HUES64 (cell line): ENCODE measurements at regions not wholly inside any gene's neighbourhood (a gene's known extent, or its start where the extent isn't known, plus 50 kb on each side); places are given as distances from the start of the nearest gene placed in this dataset.

Experiments used
- H3K27ac ChIP-seq: 2 replicates; pipeline ENCODE4 v1.7.0; 2013; ENCODE audit warnings: low read depth, low read length, inconsistent platforms
- H3K27me3 ChIP-seq: 2 replicates; pipeline ENCODE4 v1.6.1; 2013; ENCODE audit warnings: mild to moderate bottlenecking, low read length; ENCODE audit not compliant: insufficient read depth
- H3K36me3 ChIP-seq: 2 replicates; pipeline ENCODE4 v1.6.1; 2013; ENCODE audit warnings: mild to moderate bottlenecking, low read length; ENCODE audit not compliant: insufficient read depth
- H3K4me1 ChIP-seq: 2 replicates; pipeline ENCODE4 v1.6.1; 2013; ENCODE audit warnings: mild to moderate bottlenecking, low read length, moderate library complexity; ENCODE audit not compliant: insufficient read depth
- H3K4me3 ChIP-seq: 2 replicates; pipeline ENCODE4 v1.5.1; 2013; ENCODE audit warnings: mild to moderate bottlenecking, low read length, moderate library complexity
- H3K9ac ChIP-seq: 2 replicates; pipeline ENCODE4 v1.6.1; 2013; ENCODE audit warnings: mild to moderate bottlenecking, low read depth, low read length
- H3K9me3 ChIP-seq: 2 replicates; pipeline ENCODE4 v1.6.1; 2013; ENCODE audit warnings: low read depth, low read length; ENCODE audit not compliant: insufficient read depth
- WGBS: fragments of 150-250, 120-280 bp; methylation state at CpG from one replicate; pipeline ENCODE4 v1.1.7; 2013; ENCODE audit warnings: missing lambda C conversion rate; 5-methylcytosine and 5-hydroxymethylcytosine counted together

DNA sequence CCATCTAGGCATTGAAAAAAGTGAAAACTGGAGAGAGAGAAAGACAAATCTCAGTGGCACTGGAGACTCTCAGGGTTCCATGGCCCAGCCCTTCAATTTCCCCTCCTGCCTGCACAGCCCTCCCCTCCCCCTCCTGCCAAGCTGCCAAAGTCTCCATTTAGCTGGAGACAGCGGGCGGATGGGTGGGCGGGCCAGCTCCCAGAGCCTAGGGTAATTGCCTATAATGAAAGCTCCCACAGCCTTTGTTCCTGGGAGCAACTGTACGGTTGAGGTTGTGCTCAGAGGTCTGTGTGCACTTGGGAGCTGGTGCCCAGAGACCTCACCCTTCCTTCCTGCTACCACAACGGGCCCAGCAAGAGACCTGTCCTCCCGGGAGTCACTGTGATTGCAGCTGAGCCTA lies 89.6 kb downstream of the NAV1 start:
- Histone ChIP-seq H3K4me1 (peaks cover 18% of the 10 kb centered on the region), H3K4me3 (no peak overlapping the region), H3K36me3 (no peaks in the 10 kb centered on the region), H3K27ac (no peak overlapping the region), H3K9me3 (no peaks in the 10 kb centered on the region), H3K9ac (no peak overlapping the region), H3K27me3 (no peaks in the 10 kb centered on the region)
- 52% methylated on average over 6 of the region's 6 CpGs for whole genome bisulfite sequencing

DNA sequence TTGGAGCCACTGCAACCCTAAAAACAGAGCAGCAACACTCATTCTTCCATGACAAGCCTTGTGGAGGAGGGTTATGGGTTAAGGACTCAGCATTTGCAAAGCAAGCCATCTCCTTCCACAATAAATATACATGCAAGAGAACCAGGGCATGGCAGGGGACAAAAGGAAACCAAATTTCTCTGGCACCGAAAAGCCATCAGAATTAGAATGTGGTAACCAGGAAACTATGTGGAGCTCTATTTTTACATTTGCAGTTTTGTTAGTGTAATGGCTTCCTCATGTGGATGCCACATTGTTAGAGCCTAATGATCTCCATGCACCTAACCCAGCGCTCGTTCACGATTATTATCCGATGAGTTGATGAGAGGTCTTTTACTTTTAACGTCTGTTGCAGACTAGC lies 91.7 kb downstream of the NAV1 start:
- no peak overlapping the region for H3K9ac ChIP-seq
- no peaks in the 10 kb centered on the region for H3K27me3 ChIP-seq
- H3K9me3 ChIP-seq = no peaks in the 10 kb centered on the region
- H3K36me3 ChIP-seq = no peaks in the 10 kb centered on the region
- no peak overlapping the region for H3K27ac ChIP-seq
- H3K4me1 ChIP-seq = peaks cover 25% of the 10 kb centered on the region
- WGBS = 78% methylated on average over 6 of the region's 6 CpGs
- H3K4me3 ChIP-seq = no peak overlapping the region

DNA sequence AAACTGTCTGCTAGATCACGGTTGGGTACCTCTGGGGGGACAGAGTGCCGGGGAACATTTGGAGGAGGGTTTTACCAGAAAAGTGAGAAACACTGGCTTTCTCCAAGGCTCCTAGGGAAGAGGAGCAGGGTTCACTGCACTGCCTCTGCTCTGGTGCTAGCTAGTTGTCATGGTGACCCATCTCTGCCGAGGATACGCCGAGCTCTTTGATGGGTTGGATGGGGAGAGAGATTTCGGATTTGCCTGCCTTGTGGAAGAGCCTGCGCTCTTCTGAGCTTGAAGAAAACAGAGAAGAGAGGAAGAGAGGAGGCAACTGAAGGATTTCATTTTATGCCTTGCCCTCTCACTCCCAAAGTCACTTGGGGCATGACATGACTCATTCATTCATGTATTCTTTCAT lies 92.1 kb downstream of the NAV1 start:
- Histone ChIP-seq H3K27me3 (no peaks in the 10 kb centered on the region), H3K9me3 (no peaks in the 10 kb centered on the region), H3K9ac (no peak overlapping the region), H3K4me3 (no peak overlapping the region), H3K27ac (no peak overlapping the region), H3K4me1 (peaks cover 30% of the 10 kb centered on the region), H3K36me3 (no peaks in the 10 kb centered on the region)
- 89% methylated on average over 7 of the region's 7 CpGs for WGBS

DNA sequence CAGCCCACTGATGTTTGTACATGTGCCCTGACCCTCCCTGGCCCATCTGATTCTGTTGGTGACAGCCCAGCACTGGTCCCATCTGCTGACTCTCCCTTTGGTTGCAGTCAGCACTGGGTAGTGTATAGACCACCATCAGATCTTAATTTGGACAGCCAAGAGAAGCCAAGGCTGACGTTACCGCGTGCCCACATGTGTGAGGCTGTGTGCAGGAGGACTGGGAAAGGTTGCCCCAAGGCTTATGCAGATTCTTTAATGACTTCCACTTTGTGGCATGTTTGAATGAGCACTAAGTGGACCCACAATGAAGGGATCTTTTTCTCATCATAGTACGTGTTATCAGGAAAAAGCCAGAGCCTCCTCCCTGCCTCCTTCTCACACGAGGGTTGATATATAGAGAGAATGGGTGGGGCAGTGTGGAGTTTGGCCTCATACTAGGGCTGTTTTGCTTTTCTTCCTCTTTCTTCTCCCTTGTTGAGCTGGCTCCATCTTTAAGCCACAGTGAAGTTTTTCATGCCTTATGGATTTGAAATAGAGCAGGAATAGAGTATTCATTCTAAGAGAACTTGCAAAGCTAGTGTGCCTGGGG lies 93.5 kb downstream of the NAV1 start:
- no peak overlapping the region for H3K4me3 ChIP-seq
- H3K27me3 ChIP-seq = no peaks in the 10 kb centered on the region
- no peak overlapping the region for H3K27ac ChIP-seq
- 97% methylated on average over 3 of the region's 5 CpGs for WGBS
- peaks cover 39% of the 10 kb centered on the region for H3K4me1 ChIP-seq
- no peak overlapping the region for H3K9ac ChIP-seq
- H3K36me3 ChIP-seq = no peaks in the 10 kb centered on the region
- H3K9me3 ChIP-seq = no peaks in the 10 kb centered on the region

DNA sequence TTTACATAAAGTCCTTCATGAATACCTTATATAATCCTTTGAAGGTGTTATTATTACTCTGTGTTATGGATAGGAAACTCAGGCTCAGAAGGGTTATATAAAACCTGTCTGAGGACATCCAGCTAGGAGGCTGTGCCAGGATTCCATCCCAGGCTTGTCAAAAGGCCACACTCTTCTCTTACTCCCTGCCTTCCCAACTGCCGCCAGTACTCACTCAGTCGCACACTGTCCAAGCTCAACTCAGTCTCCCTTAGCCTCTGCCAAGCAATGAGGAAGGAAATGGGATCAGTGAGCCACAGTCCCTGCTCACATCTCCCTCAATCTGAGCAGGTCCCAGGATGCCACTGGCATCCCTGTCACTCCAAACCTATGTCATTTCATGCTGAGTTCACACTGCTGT lies 94.4 kb downstream of the NAV1 start:
- no peaks in the 10 kb centered on the region for H3K36me3 ChIP-seq
- H3K27ac ChIP-seq = no peak overlapping the region
- H3K9ac ChIP-seq = no peak overlapping the region
- 94% methylated on average over 2 of the region's 2 CpGs for WGBS
- H3K4me3 ChIP-seq = no peak overlapping the region
- H3K4me1 ChIP-seq = peaks cover 35% of the 10 kb centered on the region
- no peaks in the 10 kb centered on the region for H3K27me3 ChIP-seq
- H3K9me3 ChIP-seq = no peaks in the 10 kb centered on the region

DNA sequence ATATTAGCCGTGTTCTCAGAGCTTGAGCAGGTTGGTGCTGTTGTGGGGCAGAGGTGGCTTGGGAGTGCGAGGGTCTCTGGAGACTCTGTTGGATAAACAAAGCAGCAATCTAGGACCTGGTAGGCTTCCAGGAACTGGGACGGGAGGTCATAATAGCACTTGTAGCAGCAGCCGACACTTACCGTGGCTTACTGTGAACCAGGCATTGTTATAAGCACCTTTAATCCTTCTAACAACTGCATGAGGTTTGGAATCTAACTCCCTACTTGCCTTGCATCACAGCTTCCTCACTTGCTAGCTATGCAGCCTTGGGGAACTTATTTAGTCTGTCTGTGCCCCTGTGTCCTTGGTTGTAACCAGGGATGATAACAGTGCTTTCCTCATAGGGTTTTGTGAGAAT lies 94.9 kb downstream of the NAV1 start:
- Histone ChIP-seq H3K9me3 (no peaks in the 10 kb centered on the region), H3K9ac (no peak overlapping the region), H3K27ac (no peak overlapping the region), H3K27me3 (no peaks in the 10 kb centered on the region), H3K36me3 (no peaks in the 10 kb centered on the region), H3K4me1 (peaks cover 30% of the 10 kb centered on the region), H3K4me3 (no peak overlapping the region)
- 82% methylated on average over 5 of the region's 5 CpGs for WGBS

DNA sequence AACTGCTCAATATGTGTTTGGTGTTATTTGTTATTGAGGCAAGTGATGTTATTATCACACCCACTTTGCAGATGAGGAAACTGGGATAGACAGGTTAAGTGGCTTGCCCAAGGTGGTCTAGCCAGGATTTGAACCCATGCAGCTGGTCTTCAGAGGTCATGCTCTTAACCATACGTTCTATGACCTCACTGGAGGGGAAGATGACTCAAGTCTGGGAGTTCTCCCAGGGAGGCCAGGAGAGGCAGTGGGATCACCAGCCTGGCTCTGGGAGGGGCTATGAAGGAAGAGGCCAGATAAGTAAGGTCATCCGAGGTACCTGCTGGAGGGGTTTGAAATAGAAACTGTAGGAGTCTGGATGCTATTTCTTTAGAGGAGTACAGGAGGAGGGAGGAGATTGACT lies 95.3 kb downstream of the NAV1 start:
- H3K9ac ChIP-seq = no peak overlapping the region
- H3K4me3 ChIP-seq = no peak overlapping the region
- no peaks in the 10 kb centered on the region for H3K9me3 ChIP-seq
- H3K27me3 ChIP-seq = no peaks in the 10 kb centered on the region
- 85% methylated on average over 2 of the region's 2 CpGs for WGBS
- no peak overlapping the region for H3K27ac ChIP-seq
- H3K4me1 ChIP-seq = peaks cover 29% of the 10 kb centered on the region
- no peaks in the 10 kb centered on the region for H3K36me3 ChIP-seq

DNA sequence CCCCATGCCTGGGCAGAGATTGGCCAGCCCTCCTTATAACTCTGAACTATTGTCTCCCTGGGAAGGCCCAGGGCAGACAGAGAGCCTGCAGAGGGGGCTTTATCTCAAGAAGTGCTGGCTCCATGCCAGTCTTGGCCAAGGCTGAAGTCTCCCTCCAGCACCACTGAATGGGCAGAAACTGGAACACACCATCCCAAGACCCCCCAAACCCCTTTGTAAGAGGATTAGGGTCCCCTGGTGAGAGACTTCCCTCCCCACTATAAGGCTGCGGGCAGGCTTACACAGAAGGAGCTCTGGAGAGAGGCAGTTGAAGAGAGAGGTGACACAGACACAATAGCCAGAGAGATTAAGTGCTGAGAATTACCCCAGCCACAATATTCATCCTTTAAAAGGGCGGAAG lies 97.2 kb downstream of the NAV1 start:
- Histone ChIP-seq H3K9ac (no peak overlapping the region), H3K36me3 (no peaks in the 10 kb centered on the region), H3K9me3 (no peaks in the 10 kb centered on the region), H3K4me1 (peaks cover 23% of the 10 kb centered on the region), H3K4me3 (no peak overlapping the region), H3K27me3 (no peaks in the 10 kb centered on the region), H3K27ac (peak overlapping the region; percentile 39; the same call in 1 of the 2 replicates)
- 33% methylated on average over 1 of the region's 2 CpGs for WGBS

DNA sequence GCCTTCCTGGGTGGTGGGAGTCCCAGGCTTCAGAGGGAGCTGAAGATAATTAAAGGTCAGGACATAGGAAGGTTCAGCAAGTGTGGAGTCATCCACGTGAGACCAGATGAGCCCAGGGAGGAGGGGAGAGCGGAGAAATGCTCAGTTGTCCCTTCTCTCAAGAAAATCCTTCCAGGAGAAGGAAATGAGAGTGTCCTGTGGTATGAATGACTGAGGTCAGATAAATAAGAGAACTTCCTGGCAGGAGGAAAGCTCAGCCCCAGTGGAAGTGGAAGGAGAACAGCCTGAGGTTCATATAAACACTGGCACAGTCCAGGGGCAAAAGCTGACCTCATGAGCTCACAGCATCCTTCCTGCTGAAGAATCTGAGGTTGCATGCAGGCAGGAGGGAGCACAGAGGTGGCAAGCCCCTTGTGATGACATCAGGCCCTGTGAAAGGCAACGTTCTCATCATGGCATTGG lies 97.6 kb downstream of the NAV1 start:
- Histone ChIP-seq H3K27me3 (no peaks in the 10 kb centered on the region), H3K4me3 (no peak overlapping the region), H3K27ac (peak overlapping the region; percentile 39; the same call in 1 of the 2 replicates), H3K9ac (no peak overlapping the region), H3K4me1 (peaks cover 23% of the 10 kb centered on the region), H3K36me3 (no peaks in the 10 kb centered on the region), H3K9me3 (no peaks in the 10 kb centered on the region)
- 54% methylated on average over 3 of the region's 3 CpGs for WGBS

DNA sequence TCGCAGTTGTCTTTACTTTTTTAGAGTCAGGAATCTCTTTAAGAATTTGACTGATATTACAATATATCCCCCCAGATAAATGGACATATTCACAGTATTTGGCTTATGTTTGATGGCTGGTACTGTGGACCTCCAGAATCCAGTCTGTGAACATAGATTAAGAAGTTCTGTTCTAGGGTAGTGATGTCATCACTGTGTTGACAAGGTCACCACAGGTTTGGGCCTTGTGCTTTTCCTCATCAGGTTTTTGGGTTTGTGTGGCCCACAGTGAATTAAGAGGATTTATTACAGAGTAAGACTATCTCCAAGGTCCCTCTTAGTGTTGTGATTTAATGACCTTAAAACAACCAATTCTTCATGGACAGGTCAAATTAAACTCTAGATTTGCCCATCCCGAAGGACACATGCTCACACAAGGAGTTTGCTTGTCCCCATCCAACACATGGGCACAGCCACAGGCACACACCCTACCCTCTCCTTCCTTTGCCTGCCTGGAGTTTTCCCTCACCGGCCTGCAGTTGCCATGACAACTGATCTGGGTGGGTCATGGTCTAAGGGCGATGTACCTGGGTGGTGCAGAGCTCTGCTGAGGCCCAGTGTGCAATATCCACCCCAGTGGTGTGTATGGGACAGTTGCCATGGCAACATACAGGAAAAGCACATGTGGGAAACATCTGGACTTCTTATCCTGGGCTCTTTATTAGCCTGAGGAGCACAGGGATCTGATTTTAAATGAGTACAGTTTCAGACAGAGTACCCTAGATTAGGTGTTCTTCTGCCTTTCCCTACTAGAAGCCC lies 98.6 kb downstream of the NAV1 start:
- H3K4me3 ChIP-seq = no peak overlapping the region
- no peak overlapping the region for H3K27ac ChIP-seq
- H3K4me1 ChIP-seq = peaks cover 23% of the 10 kb centered on the region
- no peaks in the 10 kb centered on the region for H3K36me3 ChIP-seq
- no peak overlapping the region for H3K9ac ChIP-seq
- WGBS = 92% methylated on average over 4 of the region's 4 CpGs
- H3K9me3 ChIP-seq = no peaks in the 10 kb centered on the region
- no peaks in the 10 kb centered on the region for H3K27me3 ChIP-seq

DNA sequence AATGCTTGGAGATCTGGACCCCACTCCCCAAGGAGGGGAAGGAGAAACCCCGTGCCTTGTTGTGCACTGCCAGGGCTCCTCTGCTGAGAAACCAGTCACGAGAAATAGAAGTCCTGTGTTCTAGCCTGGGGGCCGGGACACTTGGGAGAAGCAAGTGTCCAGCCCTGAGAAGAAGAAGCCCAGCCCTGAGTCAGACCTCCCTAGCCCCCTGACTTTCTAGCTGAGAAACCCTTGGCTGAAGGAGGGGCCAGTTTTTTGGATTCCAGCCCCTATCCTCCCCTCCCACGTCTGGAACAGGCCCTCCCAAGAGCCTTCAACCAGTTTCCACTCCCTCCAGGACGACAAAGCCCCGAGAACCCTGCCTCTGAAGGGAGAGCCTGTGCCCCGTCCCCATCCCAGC lies 100.5 kb downstream of the NAV1 start:
- WGBS = 77% methylated on average over 6 of the region's 7 CpGs
- H3K36me3 ChIP-seq = no peaks in the 10 kb centered on the region
- no peak overlapping the region for H3K9ac ChIP-seq
- no peak overlapping the region for H3K4me3 ChIP-seq
- H3K27me3 ChIP-seq = no peaks in the 10 kb centered on the region
- no peak overlapping the region for H3K27ac ChIP-seq
- peaks cover 16% of the 10 kb centered on the region for H3K4me1 ChIP-seq
- H3K9me3 ChIP-seq = no peaks in the 10 kb centered on the region
